ENCODE measurements at regions not wholly inside any gene's neighbourhood (a gene's known extent, or its start where the extent isn't known, plus 50 kb on each side); places are given as distances from the start of the nearest gene placed in this dataset.

DNA sequence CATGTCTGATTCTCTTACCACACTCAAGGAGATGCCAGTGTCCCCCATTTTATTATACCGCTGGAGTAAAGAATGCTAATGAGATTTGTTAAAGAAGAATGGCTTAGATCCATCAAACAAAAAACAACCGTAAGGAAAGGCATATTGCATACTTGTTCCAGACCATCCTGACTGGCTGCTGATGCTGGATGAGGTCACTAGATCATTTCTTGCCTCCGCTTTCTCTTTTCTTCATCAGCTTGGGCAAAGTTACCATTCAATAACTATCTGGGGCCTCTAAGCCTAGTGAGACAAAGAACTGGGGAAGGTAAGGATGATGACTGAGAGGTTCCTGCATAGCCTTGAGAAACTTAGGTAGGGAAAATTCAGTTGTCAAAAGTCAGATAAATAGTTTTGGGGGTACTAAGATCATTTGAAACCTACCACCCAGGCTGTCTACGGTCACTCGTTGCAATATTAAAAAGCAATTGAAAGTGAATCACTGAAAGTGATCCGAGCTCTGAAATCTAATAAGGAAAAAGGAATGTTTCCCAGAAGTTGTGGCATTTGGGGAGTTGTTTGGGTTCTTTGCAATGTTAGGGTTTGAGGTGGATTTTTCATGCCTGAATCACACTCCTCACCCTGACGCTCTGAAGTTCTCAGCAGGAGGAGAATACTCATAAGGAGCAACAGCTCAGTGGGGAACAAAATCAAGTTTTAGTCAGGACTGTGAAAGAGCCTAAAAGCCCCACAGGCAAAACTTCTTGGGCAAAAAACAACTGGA, 176.8 kb downstream of the HHIPL2 start:
- Histone ChIP-seq H3K27me3 (ENCODE audit: insufficient read depth, low read depth, low read length) (no peaks in the 10 kb centered on the region), H4K20me1 (ENCODE audit: insufficient read depth) (no peaks in the 10 kb centered on the region), H3K4me3 (ENCODE audit: low read length) (no peak overlapping the region), H3K9me2 (ENCODE audit: insufficient read depth, low read length) (no peaks in the 10 kb centered on the region), H3K27ac (ENCODE audit: low read length) (no peak overlapping the region), H3K79me2 (replicated peaks; ENCODE audit: insufficient read depth, low read length) (no peaks in the 10 kb centered on the region), H3K9me3 (ENCODE audit: low read length) (no peaks in the 10 kb centered on the region), H3K4me2 (ENCODE audit: low read length) (no peak overlapping the region), H3F3A (ENCODE audit: insufficient read depth, low read length, poor library complexity, severe bottlenecking) (no peaks in the 10 kb centered on the region), H3K9ac (ENCODE audit: low read length) (no peak overlapping the region), H3K36me3 (ENCODE audit: insufficient read depth, low read length) (no peaks in the 10 kb centered on the region), H2AFZ (ENCODE audit: low read depth, low read length) (no peak overlapping the region)
- TF ChIP-seq POLR2AphosphoS5 (IDR thresholded peaks at IDR 0.05), result no peak
- no peak for TF ChIP-seq EZH2 (IDR thresholded peaks at IDR 0.05; ENCODE audit: borderline replicate concordance, insufficient read depth, low read length, poor library complexity, severe bottlenecking)
- no peak for TF ChIP-seq EP300 (conservative IDR thresholded peaks at IDR 0.05; ENCODE audit: poor library complexity, severe bottlenecking)
- TF ChIP-seq, protein P1, sequence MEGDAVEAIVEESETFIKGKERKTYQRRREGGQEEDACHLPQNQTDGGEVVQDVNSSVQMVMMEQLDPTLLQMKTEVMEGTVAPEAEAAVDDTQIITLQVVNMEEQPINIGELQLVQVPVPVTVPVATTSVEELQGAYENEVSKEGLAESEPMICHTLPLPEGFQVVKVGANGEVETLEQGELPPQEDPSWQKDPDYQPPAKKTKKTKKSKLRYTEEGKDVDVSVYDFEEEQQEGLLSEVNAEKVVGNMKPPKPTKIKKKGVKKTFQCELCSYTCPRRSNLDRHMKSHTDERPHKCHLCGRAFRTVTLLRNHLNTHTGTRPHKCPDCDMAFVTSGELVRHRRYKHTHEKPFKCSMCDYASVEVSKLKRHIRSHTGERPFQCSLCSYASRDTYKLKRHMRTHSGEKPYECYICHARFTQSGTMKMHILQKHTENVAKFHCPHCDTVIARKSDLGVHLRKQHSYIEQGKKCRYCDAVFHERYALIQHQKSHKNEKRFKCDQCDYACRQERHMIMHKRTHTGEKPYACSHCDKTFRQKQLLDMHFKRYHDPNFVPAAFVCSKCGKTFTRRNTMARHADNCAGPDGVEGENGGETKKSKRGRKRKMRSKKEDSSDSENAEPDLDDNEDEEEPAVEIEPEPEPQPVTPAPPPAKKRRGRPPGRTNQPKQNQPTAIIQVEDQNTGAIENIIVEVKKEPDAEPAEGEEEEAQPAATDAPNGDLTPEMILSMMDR (IDR thresholded peaks at IDR 0.05; ENCODE audit: poor library complexity, severe bottlenecking), result no peak
- TF ChIP-seq SMC3 (conservative IDR thresholded peaks at IDR 0.05; ENCODE audit: poor library complexity), result no peak
- TF ChIP-seq MXI1 (conservative IDR thresholded peaks at IDR 0.05; ENCODE audit: poor library complexity, severe bottlenecking), result no peak
- TF ChIP-seq, protein P2, sequence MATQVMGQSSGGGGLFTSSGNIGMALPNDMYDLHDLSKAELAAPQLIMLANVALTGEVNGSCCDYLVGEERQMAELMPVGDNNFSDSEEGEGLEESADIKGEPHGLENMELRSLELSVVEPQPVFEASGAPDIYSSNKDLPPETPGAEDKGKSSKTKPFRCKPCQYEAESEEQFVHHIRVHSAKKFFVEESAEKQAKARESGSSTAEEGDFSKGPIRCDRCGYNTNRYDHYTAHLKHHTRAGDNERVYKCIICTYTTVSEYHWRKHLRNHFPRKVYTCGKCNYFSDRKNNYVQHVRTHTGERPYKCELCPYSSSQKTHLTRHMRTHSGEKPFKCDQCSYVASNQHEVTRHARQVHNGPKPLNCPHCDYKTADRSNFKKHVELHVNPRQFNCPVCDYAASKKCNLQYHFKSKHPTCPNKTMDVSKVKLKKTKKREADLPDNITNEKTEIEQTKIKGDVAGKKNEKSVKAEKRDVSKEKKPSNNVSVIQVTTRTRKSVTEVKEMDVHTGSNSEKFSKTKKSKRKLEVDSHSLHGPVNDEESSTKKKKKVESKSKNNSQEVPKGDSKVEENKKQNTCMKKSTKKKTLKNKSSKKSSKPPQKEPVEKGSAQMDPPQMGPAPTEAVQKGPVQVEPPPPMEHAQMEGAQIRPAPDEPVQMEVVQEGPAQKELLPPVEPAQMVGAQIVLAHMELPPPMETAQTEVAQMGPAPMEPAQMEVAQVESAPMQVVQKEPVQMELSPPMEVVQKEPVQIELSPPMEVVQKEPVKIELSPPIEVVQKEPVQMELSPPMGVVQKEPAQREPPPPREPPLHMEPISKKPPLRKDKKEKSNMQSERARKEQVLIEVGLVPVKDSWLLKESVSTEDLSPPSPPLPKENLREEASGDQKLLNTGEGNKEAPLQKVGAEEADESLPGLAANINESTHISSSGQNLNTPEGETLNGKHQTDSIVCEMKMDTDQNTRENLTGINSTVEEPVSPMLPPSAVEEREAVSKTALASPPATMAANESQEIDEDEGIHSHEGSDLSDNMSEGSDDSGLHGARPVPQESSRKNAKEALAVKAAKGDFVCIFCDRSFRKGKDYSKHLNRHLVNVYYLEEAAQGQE (IDR thresholded peaks at IDR 0.05; ENCODE audit: borderline replicate concordance), result no peak
- TF ChIP-seq TAF1 (IDR thresholded peaks at IDR 0.05; ENCODE audit: low read depth), result no peak
- TF ChIP-seq RAD21 (conservative IDR thresholded peaks at IDR 0.05), result no peak

DNA sequence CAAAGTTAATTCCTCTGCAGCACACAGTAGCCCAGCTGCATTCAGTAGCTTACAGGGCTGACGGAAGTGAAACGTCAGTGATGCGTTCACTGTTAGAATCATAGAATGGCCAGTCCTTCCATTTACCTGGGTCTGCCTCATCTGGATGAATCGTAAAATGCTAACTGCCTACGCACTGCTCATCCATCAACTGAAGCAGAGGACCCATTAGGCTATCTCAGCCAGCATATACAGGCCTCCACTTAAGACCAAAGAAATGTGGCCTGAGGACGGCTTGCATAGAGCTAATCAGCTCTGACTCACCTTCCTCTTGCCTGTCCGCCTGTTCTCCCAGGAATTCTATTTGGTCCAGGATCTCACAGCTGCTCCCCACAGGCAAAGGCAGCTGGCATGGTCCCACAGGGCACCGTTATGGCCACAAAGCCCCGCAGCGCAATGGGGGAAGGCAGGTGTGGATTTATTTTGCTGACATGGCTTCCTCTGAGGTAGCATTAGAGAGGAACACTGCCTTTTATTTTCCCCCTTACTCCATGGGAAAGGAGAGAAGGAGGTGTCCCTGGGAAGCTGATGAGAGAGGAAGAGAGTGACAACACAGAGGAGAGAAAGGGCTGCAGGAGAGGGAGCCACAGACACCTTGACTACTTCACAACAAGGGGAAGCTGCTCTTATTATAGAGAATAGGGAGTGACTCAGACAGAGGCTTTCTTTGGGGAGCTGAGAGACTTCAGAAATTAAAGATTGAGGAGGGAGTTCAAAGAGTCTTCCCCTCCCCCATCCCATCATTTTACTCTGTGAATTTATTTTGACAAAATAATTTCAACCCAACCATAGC, 177.6 kb downstream of the HHIPL2 start:
- Histone ChIP-seq H3K27ac (ENCODE audit: low read length) (no peak overlapping the region), H3K9ac (ENCODE audit: low read length) (no peak overlapping the region), H3F3A (ENCODE audit: insufficient read depth, low read length, poor library complexity, severe bottlenecking) (no peaks in the 10 kb centered on the region), H3K36me3 (ENCODE audit: insufficient read depth, low read length) (no peaks in the 10 kb centered on the region), H3K9me3 (ENCODE audit: low read length) (no peaks in the 10 kb centered on the region), H3K79me2 (replicated peaks; ENCODE audit: insufficient read depth, low read length) (no peaks in the 10 kb centered on the region), H3K4me3 (ENCODE audit: low read length) (no peak overlapping the region), H4K20me1 (ENCODE audit: insufficient read depth) (no peaks in the 10 kb centered on the region), H3K27me3 (ENCODE audit: insufficient read depth, low read depth, low read length) (no peaks in the 10 kb centered on the region), H3K9me2 (ENCODE audit: insufficient read depth, low read length) (no peaks in the 10 kb centered on the region), H3K4me2 (ENCODE audit: low read length) (no peak overlapping the region), H2AFZ (ENCODE audit: low read depth, low read length) (no peak overlapping the region)
- TF ChIP-seq, protein P2 (IDR thresholded peaks at IDR 0.05; ENCODE audit: borderline replicate concordance), result no peak
- TF ChIP-seq POLR2AphosphoS5 (IDR thresholded peaks at IDR 0.05), result no peak
- TF ChIP-seq RAD21 (conservative IDR thresholded peaks at IDR 0.05), result no peak
- TF ChIP-seq, protein P1 (IDR thresholded peaks at IDR 0.05; ENCODE audit: poor library complexity, severe bottlenecking), result no peak
- no peak for TF ChIP-seq EZH2 (IDR thresholded peaks at IDR 0.05; ENCODE audit: borderline replicate concordance, insufficient read depth, low read length, poor library complexity, severe bottlenecking)
- TF ChIP-seq EP300 (conservative IDR thresholded peaks at IDR 0.05; ENCODE audit: poor library complexity, severe bottlenecking), result no peak
- no peak for TF ChIP-seq SMC3 (conservative IDR thresholded peaks at IDR 0.05; ENCODE audit: poor library complexity)
- no peak for TF ChIP-seq TAF1 (IDR thresholded peaks at IDR 0.05; ENCODE audit: low read depth)
- TF ChIP-seq MXI1 (conservative IDR thresholded peaks at IDR 0.05; ENCODE audit: poor library complexity, severe bottlenecking), result no peak

Data from neural cell (in vitro differentiated cells).